CD4-positive, CD25-positive, alpha-beta regulatory T cell (primary cell): ENCODE measurements at regions not wholly inside any gene's neighbourhood (a gene's known extent, or its start where the extent isn't known, plus 50 kb on each side); places are given as distances from the start of the nearest gene placed in this dataset.
A peak's percentile ranks its signal among the peaks of the same experiment; 100 is the strongest.

Experiments used
- ATAC-seq, 2 donors: fragments of 150-1000 bp; cut with Tn5 transposase; one replicate each; pipeline ENCODE4 v1.10.0; 2021; ENCODE audit warnings: low read depth in 2 of 2, moderate number of reproducible peaks in 2 of 2, moderate library complexity in 1 of 2
- DNase-seq, 3 donors: peaks; one replicate each; pipeline versions ENCODE4 v3.0.0 to v3.0.0-alpha.2; 2012 to 2022; ENCODE audit warnings: mixed read lengths in 1 of 3
- H3K27ac ChIP-seq: one replicate; pipeline ENCODE4 v1.7.0; 2013; ENCODE audit warnings: mild to moderate bottlenecking, low read length; ENCODE audit not compliant: insufficient read depth, poor library complexity, severe bottlenecking
- H3K27me3 ChIP-seq: one replicate; pipeline ENCODE4 v1.7.0; 2013; ENCODE audit warnings: low read length; ENCODE audit not compliant: control insufficient read depth, insufficient read depth
- H3K36me3 ChIP-seq: one replicate; pipeline ENCODE4 v1.7.0; 2013; ENCODE audit warnings: mild to moderate bottlenecking, low read length, moderate library complexity; ENCODE audit not compliant: control insufficient read depth, insufficient read depth
- H3K4me1 ChIP-seq: 2 replicates; pipeline ENCODE4 v1.7.0; 2013; ENCODE audit warnings: mild to moderate bottlenecking, low read length; ENCODE audit not compliant: insufficient read depth, control insufficient read depth, poor library complexity, severe bottlenecking
- H3K4me3 ChIP-seq: one replicate; pipeline ENCODE4 v1.7.0; 2013; ENCODE audit warnings: low read depth, mild to moderate bottlenecking, low read length, moderate library complexity
- H3K9me3 ChIP-seq, 2 experiments: 1 replicate in 1 of 2; 2 replicates in 1 of 2; pipeline ENCODE4 v1.7.0; 2013; ENCODE audit warnings: low read length in 2 of 2, mild to moderate bottlenecking in 1 of 2, moderate library complexity in 1 of 2; ENCODE audit not compliant: control insufficient read depth in 2 of 2
- H3K27ac Mint-ChIP-seq, 3 donors: one replicate each; pipeline ENCODE4 v1.8.0; 2020 to 2022; ENCODE audit warnings: mild to moderate bottlenecking in 3 of 3, mixed read lengths in 3 of 3, moderate library complexity in 2 of 3
- H3K27me3 Mint-ChIP-seq: one replicate; pipeline ENCODE4 v1.8.0; 2022; ENCODE audit warnings: mild to moderate bottlenecking, mixed read lengths
- H3K36me3 Mint-ChIP-seq: one replicate; pipeline ENCODE4 v1.8.0; 2020; ENCODE audit warnings: mixed read lengths
- H3K4me1 Mint-ChIP-seq, 4 donors: one replicate each; pipeline ENCODE4 v1.8.0; 2020 to 2022; ENCODE audit warnings: mixed read lengths in 4 of 4, mild to moderate bottlenecking in 1 of 4
- H3K4me3 Mint-ChIP-seq, 4 donors: one replicate each; pipeline ENCODE4 v1.8.0; 2020 to 2022; ENCODE audit warnings: mild to moderate bottlenecking in 4 of 4, mixed read lengths in 4 of 4, moderate library complexity in 3 of 4
- H3K9me3 Mint-ChIP-seq, 7 donors: one replicate each; pipeline ENCODE4 v1.8.0; 2020 to 2022; ENCODE audit warnings: mixed read lengths in 7 of 7, mild to moderate bottlenecking in 3 of 7, moderate library complexity in 2 of 7

DNA sequence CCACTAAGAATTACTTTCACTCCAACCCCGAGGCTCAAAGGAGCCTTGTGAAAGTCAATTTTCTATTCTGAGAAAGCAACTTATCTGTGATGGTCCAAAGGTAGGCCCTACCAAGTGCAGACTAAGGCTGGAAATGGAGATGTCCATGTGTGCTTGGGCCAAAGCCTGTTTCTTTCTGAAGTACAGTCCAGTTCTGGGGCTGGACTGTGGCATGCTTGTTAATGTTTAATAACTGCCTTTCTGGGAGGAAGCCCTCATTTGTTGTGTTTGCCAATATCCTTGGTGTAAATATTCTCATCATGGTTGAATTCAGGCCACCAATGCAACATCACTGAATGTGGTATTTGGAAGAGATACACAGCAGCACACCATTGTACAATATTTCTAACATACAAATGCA lies 182.3 kb upstream of the BCL6 start:
- Mint-ChIP-seq H3K36me3 (no peaks in the 10 kb centered on the region), H3K4me1 (peaks cover 18 to 55% (median 25%) of the 10 kb centered on the region in 4 donors), H3K9me3 (peaks cover 1 to 11% (median 4%) of the 10 kb centered on the region in 7 donors), H3K4me3 (no peak overlapping the region), H3K27ac (no peak overlapping the region), H3K27me3 (peaks cover 10% of the 10 kb centered on the region)
- Histone ChIP-seq H3K4me3 (no peak overlapping the region), H3K27me3 (no peaks in the 10 kb centered on the region), H3K27ac (no peak overlapping the region), H3K36me3 (no peaks in the 10 kb centered on the region), H3K4me1 (no peaks in the 10 kb centered on the region), H3K9me3 (peaks cover 8 to 10% of the 10 kb centered on the region in 2 experiments)
- ATAC-seq (no peak), DNase-seq (no peak)

DNA sequence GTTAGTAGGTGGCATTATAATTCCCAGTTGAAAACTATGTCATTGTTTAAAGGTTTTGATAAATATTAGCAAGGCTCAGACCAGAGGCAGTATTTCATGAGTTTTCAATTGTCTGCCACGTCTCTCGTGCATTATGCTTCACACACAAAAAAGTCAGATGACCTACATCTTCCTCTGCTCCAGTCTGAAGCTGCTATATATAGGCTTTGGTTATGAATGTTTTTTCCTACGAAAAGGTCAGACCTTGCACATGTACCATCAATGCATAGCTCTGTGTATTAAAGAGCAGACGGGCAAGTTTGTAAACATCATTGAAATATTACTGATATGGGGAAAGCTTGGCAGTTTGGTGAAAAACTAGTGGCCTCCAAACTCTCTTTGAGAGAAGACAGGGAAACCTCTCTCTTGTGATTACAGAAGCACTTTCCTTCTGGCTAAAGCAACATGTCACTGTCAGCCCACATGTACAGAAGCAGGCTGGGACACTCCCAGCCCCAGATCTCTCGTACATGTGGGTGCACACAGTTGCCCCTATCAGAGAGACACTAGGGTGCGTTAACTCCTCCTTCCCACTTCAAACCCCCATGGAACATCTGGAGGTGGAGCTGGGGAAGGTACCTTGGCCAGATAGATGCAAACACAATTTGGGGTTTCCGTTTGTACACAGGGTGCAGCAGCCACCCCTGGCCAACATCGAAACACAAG lies 184.0 kb upstream of the BCL6 start:
- peak overlapping the region in 1 of 4 donors; percentile 18 for H3K4me3 Mint-ChIP-seq
- H3K27ac ChIP-seq: no peak overlapping the region
- peaks cover 18 to 47% (median 22%) of the 10 kb centered on the region in 4 donors for H3K4me1 Mint-ChIP-seq
- H3K27me3 ChIP-seq: no peaks in the 10 kb centered on the region
- peaks cover 0 to 11% (median 4%) of the 10 kb centered on the region in 7 donors for H3K9me3 Mint-ChIP-seq
- no peak for ATAC-seq
- H3K27me3 Mint-ChIP-seq: peaks cover 10% of the 10 kb centered on the region
- H3K4me3 ChIP-seq: no peak overlapping the region
- H3K9me3 ChIP-seq: peaks cover 6 to 9% of the 10 kb centered on the region in 2 experiments
- H3K27ac Mint-ChIP-seq: peak overlapping the region in 2 of 3 donors; percentile 33 to 53
- H3K36me3 Mint-ChIP-seq: no peaks in the 10 kb centered on the region
- no peaks in the 10 kb centered on the region for H3K4me1 ChIP-seq
- no peaks in the 10 kb centered on the region for H3K36me3 ChIP-seq
- no peak for DNase-seq

DNA sequence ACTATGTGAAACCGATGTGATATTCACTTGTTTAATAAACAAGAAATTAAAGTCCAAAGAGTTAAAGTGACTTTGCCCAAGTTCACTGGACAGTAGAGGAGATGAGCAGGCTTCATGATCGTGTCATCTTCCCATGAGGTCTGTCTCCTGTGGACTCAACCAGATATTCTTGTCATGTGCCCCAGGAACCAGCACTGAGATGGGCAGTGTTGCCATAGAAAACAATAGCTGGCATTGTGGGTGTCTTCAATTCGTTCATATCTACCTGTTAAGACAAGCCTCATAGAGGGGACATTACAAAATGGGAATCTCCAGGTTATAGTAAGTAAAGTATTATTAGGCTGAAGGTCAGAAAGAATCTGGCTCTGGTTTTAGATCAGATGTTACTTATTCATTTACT lies 184.8 kb upstream of the BCL6 start:
- no peak overlapping the region for H3K4me3 Mint-ChIP-seq
- H3K27ac ChIP-seq: no peak overlapping the region
- ATAC-seq: no peak
- H3K9me3 Mint-ChIP-seq: peaks cover 0 to 5% (median 0%) of the 10 kb centered on the region in 7 donors
- H3K4me1 Mint-ChIP-seq: peaks cover 21 to 51% (median 23%) of the 10 kb centered on the region in 4 donors
- H3K4me3 ChIP-seq: no peak overlapping the region
- peaks cover 0 to under 1% of the 10 kb centered on the region in 2 experiments for H3K9me3 ChIP-seq
- no peaks in the 10 kb centered on the region for H3K36me3 Mint-ChIP-seq
- H3K36me3 ChIP-seq: no peaks in the 10 kb centered on the region
- no peak overlapping the region for H3K27ac Mint-ChIP-seq
- no peak for DNase-seq
- H3K27me3 Mint-ChIP-seq: peaks cover 10% of the 10 kb centered on the region
- H3K27me3 ChIP-seq: no peaks in the 10 kb centered on the region
- H3K4me1 ChIP-seq: peaks cover 2% of the 10 kb centered on the region

DNA sequence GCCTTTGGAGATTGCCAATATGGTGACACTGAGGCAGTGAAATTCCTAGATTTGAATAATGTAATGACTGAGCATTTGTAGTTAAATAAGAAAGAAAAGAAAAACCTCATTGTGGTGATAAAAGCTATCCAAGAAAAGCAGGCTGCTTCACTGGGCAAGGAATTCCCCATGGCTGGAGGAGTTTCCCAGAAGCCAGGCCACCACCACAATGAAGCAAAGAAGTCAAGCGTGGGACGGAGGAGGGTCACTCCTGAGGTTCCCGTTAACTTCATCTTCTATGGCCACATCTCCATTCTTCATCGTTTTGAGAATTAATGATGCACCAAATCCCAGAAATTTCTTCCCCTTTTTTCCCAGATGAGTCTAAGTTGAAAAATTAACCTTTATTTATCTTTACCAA lies 185.8 kb upstream of the BCL6 start:
- peaks cover 30 to 55% (median 32%) of the 10 kb centered on the region in 4 donors for H3K4me1 Mint-ChIP-seq
- H3K27me3 Mint-ChIP-seq: peaks cover 18% of the 10 kb centered on the region
- ATAC-seq (no peak), DNase-seq (no peak)
- no peaks in the 10 kb centered on the region for H3K36me3 Mint-ChIP-seq
- Histone ChIP-seq H3K36me3 (no peaks in the 10 kb centered on the region), H3K27me3 (no peaks in the 10 kb centered on the region), H3K27ac (no peak overlapping the region), H3K4me1 (peaks cover 12% of the 10 kb centered on the region), H3K4me3 (no peak overlapping the region), H3K9me3 (no peaks in the 10 kb centered on the region)
- peak overlapping the region in 1 of 3 donors; percentile 10 for H3K27ac Mint-ChIP-seq
- H3K4me3 Mint-ChIP-seq: no peak overlapping the region
- peaks cover 0 to 4% (median 0%) of the 10 kb centered on the region in 7 donors for H3K9me3 Mint-ChIP-seq

DNA sequence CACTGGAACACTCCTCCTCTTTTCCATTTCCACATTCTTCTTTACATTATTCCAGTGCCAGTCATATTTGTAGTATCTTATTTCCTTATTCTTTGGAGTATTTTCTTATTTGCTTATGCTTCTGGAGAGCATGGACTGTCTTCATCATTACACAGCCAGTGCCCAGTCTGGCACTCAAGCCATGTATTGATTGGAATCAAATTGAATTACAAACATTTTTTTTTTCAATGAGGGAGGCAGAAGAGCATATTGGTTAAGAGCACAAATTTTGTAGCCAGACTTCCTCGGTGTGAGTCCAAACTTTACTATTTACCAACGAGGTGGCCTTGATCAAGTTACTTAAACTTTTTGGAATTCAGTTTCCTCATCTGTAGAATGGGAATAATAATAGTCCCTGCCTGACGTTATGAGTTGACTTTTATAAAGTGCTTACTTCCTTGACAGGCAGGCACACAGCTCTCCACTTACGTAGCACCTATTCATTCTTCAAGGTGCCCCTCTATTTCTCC lies 186.6 kb upstream of the BCL6 start:
- DNase-seq: no peak

DNA sequence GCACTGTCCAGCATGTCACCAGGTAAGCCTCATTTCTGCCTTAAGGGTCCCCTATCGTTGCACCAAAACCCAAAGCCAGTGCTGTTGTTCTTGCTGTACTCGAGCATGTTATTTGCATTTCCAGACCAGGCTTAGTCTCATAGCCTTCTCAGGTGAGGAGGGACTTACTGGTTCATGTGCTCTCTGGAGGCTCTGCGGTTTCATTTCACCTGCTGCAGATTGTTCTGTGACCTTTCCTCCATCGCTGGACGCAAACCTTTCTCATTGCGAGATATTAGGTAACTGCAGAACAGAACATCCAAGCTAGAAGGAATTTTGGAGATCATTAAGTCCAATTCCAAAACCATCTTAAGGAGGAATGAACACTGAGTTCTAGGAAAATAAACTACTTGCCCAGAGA lies 187.3 kb upstream of the BCL6 start:
- Mint-ChIP-seq H3K4me3 (no peak overlapping the region), H3K4me1 (peaks cover 23 to 53% (median 30%) of the 10 kb centered on the region in 4 donors), H3K36me3 (no peaks in the 10 kb centered on the region), H3K27me3 (peaks cover 22% of the 10 kb centered on the region), H3K9me3 (peaks cover 0 to 4% (median 0%) of the 10 kb centered on the region in 7 donors), H3K27ac (no peak overlapping the region)
- peaks cover 13% of the 10 kb centered on the region for H3K4me1 ChIP-seq
- H3K9me3 ChIP-seq: no peaks in the 10 kb centered on the region
- ATAC-seq (no peak), DNase-seq (no peak)
- H3K27me3 ChIP-seq: no peaks in the 10 kb centered on the region
- no peak overlapping the region for H3K4me3 ChIP-seq
- H3K27ac ChIP-seq: no peak overlapping the region
- no peaks in the 10 kb centered on the region for H3K36me3 ChIP-seq

More for the DNA sequence above, 186.6 kb upstream of the BCL6 start:
- no peaks in the 10 kb centered on the region for H3K36me3 ChIP-seq
- no peak overlapping the region for H3K4me3 ChIP-seq
- peaks cover 0 to 4% (median 0%) of the 10 kb centered on the region in 7 donors for H3K9me3 Mint-ChIP-seq
- peaks cover 18% of the 10 kb centered on the region for H3K27me3 Mint-ChIP-seq
- H3K4me1 ChIP-seq: peaks cover 13% of the 10 kb centered on the region
- H3K4me1 Mint-ChIP-seq: peaks cover 28 to 55% (median 33%) of the 10 kb centered on the region in 4 donors
- ATAC-seq: no peak
- no peaks in the 10 kb centered on the region for H3K9me3 ChIP-seq
- H3K36me3 Mint-ChIP-seq: no peaks in the 10 kb centered on the region
- no peak overlapping the region for H3K4me3 Mint-ChIP-seq
- H3K27ac ChIP-seq: no peak overlapping the region
- no peaks in the 10 kb centered on the region for H3K27me3 ChIP-seq
- H3K27ac Mint-ChIP-seq: peak overlapping the region in 2 of 3 donors; percentile 10 to 34

DNA sequence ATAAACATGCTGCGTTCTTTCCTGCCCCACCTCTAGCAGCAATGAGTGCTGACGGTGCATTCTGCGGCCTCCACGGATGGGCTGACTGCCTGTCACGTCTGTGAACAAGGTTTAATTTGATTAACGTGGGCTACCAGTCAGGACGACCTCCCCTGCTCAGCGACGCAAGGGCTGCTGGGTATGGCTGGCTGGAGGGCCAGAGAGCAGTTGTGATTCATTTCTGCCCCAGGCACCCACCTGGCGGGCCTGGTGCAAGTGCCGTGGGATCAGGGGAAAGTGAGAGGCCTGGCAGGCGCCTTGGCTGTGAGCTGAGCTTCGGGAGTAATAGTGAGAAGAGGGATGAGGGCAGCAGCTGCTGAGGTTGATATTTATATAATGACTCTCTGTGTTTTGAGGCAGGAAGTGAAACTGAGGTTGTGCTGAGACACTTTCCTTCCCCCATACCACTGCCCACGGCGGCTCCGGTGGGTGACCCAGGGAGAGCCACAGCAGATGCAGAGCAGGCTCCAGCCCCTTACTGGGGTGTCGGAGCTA lies 190.4 kb upstream of the BCL6 start:
- H3K27me3 Mint-ChIP-seq: peaks cover 34% of the 10 kb centered on the region
- Histone ChIP-seq H3K36me3 (no peaks in the 10 kb centered on the region), H3K27ac (no peak overlapping the region), H3K4me3 (peak overlapping the region; percentile 37), H3K27me3 (no peaks in the 10 kb centered on the region), H3K9me3 (no peaks in the 10 kb centered on the region), H3K4me1 (peaks cover 13% of the 10 kb centered on the region)
- H3K4me1 Mint-ChIP-seq: peaks cover 18 to 40% (median 26%) of the 10 kb centered on the region in 4 donors
- peak overlapping the region; percentile 61 to 92 (median 75) for H3K27ac Mint-ChIP-seq
- H3K4me3 Mint-ChIP-seq: peak overlapping the region in 3 of 4 donors; percentile 47 to 86 (median 70)
- no peaks in the 10 kb centered on the region for H3K36me3 Mint-ChIP-seq
- peaks cover 0 to 4% (median 0%) of the 10 kb centered on the region in 7 donors for H3K9me3 Mint-ChIP-seq
- ATAC-seq (peak; percentile 77 to 79), DNase-seq (peak in 1 of 3 donors; percentile 66)
